ENCODE measurements at regions not wholly inside any gene's neighbourhood (a gene's known extent, or its start where the extent isn't known, plus 50 kb on each side); places are given as distances from the start of the nearest gene placed in this dataset.

GRCh38 chr15:79602731-79603130 lies 170.6 kb downstream of the MINAR1 start:
- peaks cover 0 to 4% of the 10 kb centered on the region in 2 experiments; a peak in 1 of 4 replicates for H3K4me1 ChIP-seq (ENCODE audit: control insufficient read depth in 1 of 2, insufficient read depth in 2 of 2, low read depth in 1 of 2, low read length in 1 of 2)
- H3K27me3 ChIP-seq (ENCODE audit: insufficient read depth): no peaks in the 10 kb centered on the region
- H3K4me2 ChIP-seq: no peak overlapping the region
- TF ChIP-seq REST (IDR thresholded peaks at IDR 0.05; ENCODE audit: low read depth, low read length): no peak
- no peak for TF ChIP-seq FOXJ3 (CRISPR knock-in tag; IDR thresholded peaks at IDR 0.05)
- TF ChIP-seq TEAD4 (IDR thresholded peaks at IDR 0.05; ENCODE audit: borderline replicate concordance, insufficient read depth): no peak
- no peak for TF ChIP-seq SIN3A (IDR thresholded peaks at IDR 0.05; ENCODE audit: borderline replicate concordance, low read depth, low read length)
- no peak for TF ChIP-seq ZBTB33 (IDR thresholded peaks at IDR 0.05; ENCODE audit: borderline replicate concordance, low read depth)
- no peak for TF ChIP-seq USF1 (IDR thresholded peaks at IDR 0.05; ENCODE audit: borderline replicate concordance, low read depth)
- no peak for TF ChIP-seq NFIC (IDR thresholded peaks at IDR 0.05; ENCODE audit: borderline replicate concordance)
- TF ChIP-seq RFX5 (IDR thresholded peaks at IDR 0.05; ENCODE audit: low read length): no peak
- TF ChIP-seq GABPA (IDR thresholded peaks at IDR 0.05; ENCODE audit: low read depth): no peak
- no peak for TF ChIP-seq PBX3 (IDR thresholded peaks at IDR 0.05)
- no peak for TF ChIP-seq JUND (IDR thresholded peaks at IDR 0.05)
- no peak for TF ChIP-seq FOSL2 (IDR thresholded peaks at IDR 0.05; ENCODE audit: borderline replicate concordance, low read depth)
- TF ChIP-seq RXRA (IDR thresholded peaks at IDR 0.05; ENCODE audit: borderline replicate concordance, low read depth): no peak
- TF ChIP-seq MEF2A (IDR thresholded peaks at IDR 0.05; ENCODE audit: borderline replicate concordance, low read depth): no peak
- TF ChIP-seq MAX (IDR thresholded peaks at IDR 0.05; ENCODE audit: low read depth): no peak
- no peak for TF ChIP-seq RAD21 (IDR thresholded peaks at IDR 0.05; ENCODE audit: low read length)
- no peaks in the 10 kb centered on the region for H3K9me3 ChIP-seq
- ChIA-PET CTCF (interaction anchor here (1.4 to 2.2 kb wide), 4 partner anchors 10 to 263 kb away, joined by 4 to 7 read pairs (median 6); no protein-coding TSS in a partner anchor), POLR2A (no interaction called here)
- H2AFZ ChIP-seq (ENCODE audit: low read depth): no peak overlapping the region
- no peaks in the 10 kb centered on the region for H3K36me3 ChIP-seq (replicated peaks in 1 of 2; ENCODE audit: control insufficient read depth in 1 of 2, insufficient read depth in 2 of 2, low read length in 1 of 2)
- no peaks in the 10 kb centered on the region for H4K20me1 ChIP-seq (ENCODE audit: insufficient read depth)
- H3K4me3 ChIP-seq (ENCODE audit: low read depth in 2 of 2, low read length in 1 of 2): no peak overlapping the region
- H3F3A ChIP-seq (replicated peaks; ENCODE audit: insufficient read depth): no peaks in the 10 kb centered on the region
- H3K9me2 ChIP-seq: no peaks in the 10 kb centered on the region
- H3K9ac ChIP-seq: no peak overlapping the region
- H3K27ac ChIP-seq (ENCODE audit: low read depth in 2 of 2, low read length in 1 of 2): no peak overlapping the region
- no peak for DNase-seq
- no peaks in the 10 kb centered on the region for H3K79me2 ChIP-seq (ENCODE audit: insufficient read depth)
